ENCODE measurements at regions not wholly inside any gene's neighbourhood (a gene's known extent, or its start where the extent isn't known, plus 50 kb on each side); places are given as distances from the start of the nearest gene placed in this dataset.

DNA sequence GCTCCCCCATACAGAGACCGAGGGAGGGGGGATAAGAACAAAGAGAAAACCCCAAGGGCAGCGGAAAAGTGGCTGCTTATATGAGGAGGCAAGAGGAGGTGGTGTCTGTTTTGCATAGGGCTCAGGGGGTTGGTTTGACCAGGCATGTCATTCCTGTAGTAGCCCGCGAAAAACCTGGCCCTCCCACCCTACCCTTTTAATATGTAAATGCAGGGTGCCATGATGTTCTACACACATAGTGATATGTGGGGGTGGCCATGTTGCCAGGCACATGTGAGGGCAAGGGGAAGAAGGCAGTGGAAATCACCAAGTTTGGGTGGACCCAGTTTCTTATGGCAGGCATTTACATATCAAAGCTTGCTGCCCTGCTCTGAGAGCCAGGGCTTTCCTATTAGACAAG lies 203.5 kb upstream of the UBL3 start:
- Histone ChIP-seq H3K4me3 (no peak overlapping the region), H3K27ac (no peak overlapping the region), H3K27me3 (no peaks in the 10 kb centered on the region), H3K4me1 (no peaks in the 10 kb centered on the region), H3K36me3 (no peaks in the 10 kb centered on the region), H3K9me3 (no peaks in the 10 kb centered on the region)
- ATAC-seq (no peak), DNase-seq (no peak)
- TF ChIP-seq, protein P1, sequence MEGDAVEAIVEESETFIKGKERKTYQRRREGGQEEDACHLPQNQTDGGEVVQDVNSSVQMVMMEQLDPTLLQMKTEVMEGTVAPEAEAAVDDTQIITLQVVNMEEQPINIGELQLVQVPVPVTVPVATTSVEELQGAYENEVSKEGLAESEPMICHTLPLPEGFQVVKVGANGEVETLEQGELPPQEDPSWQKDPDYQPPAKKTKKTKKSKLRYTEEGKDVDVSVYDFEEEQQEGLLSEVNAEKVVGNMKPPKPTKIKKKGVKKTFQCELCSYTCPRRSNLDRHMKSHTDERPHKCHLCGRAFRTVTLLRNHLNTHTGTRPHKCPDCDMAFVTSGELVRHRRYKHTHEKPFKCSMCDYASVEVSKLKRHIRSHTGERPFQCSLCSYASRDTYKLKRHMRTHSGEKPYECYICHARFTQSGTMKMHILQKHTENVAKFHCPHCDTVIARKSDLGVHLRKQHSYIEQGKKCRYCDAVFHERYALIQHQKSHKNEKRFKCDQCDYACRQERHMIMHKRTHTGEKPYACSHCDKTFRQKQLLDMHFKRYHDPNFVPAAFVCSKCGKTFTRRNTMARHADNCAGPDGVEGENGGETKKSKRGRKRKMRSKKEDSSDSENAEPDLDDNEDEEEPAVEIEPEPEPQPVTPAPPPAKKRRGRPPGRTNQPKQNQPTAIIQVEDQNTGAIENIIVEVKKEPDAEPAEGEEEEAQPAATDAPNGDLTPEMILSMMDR (IDR thresholded peaks at IDR 0.05 in 4 of 5, conservative IDR thresholded peaks at IDR 0.05 in 1 of 5), result no peak
- TF ChIP-seq POLR2A (IDR thresholded peaks at IDR 0.05), result no peak
- in situ Hi-C loops (cut with MboI; ENCODE audit: low sequenced_read_pairs in 4 of 4), result no loop called here
- intact Hi-C loops (cut with DNase I; ENCODE audit: low total_unique reads), result no loop called here

DNA sequence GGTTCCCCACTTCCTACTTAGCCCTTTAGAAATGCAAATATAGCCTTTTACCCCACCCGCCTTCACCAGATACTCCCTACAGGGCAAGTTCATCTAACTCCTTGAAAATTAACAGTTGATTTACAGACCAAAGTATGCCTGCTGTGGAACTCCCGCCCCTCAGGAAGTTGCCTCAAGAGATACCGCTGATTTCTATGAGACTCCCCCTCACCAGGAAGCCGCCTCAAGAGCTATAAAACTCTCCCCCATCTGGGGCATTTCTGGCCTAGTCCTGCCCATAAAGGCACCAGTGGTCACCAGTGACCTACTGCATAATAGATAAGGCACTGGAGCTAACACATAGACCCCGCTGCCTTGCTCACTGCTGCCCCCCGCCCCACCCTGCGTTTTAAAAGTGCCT lies 201.7 kb upstream of the UBL3 start:
- Histone ChIP-seq H3K4me1 (no peaks in the 10 kb centered on the region), H3K4me3 (no peak overlapping the region), H3K27me3 (no peaks in the 10 kb centered on the region), H3K9me3 (no peaks in the 10 kb centered on the region), H3K36me3 (no peaks in the 10 kb centered on the region), H3K27ac (no peak overlapping the region)
- TF ChIP-seq POLR2A (IDR thresholded peaks at IDR 0.05), result no peak
- TF ChIP-seq, protein P1 (IDR thresholded peaks at IDR 0.05 in 4 of 5, conservative IDR thresholded peaks at IDR 0.05 in 1 of 5), result no peak
- DNase-seq (no peak), ATAC-seq (no peak)
- intact Hi-C loops (cut with DNase I; ENCODE audit: low total_unique reads) (no loop called here), in situ Hi-C loops (cut with MboI; ENCODE audit: low sequenced_read_pairs in 4 of 4) (no loop called here)

DNA sequence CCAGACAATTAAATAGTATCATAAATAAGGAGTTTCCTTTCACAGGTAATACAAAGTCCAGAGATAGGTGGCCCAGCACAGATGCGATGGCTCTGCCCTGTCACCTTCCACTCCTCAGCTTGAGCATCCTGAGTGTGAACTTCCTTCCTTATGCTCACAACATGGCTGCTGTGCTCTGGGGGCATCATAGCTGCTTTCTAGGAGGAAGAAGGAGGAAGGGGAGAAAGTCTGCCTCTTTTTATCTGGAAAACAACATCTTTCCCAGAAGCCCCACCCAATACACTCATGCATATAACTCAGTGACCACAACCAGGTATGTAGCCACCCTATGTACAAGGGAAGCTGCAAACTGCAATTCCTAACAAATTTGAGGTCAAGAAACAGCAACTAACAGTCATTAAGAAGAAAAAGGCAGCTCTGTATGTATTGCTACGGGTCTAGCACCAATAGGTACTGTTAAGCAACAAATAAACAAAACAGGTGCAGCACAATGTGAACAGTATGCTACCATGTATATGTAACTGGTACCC lies 201.2 kb upstream of the UBL3 start:
- intact Hi-C loops (cut with DNase I; ENCODE audit: low total_unique reads) (no loop called here), in situ Hi-C loops (cut with MboI; ENCODE audit: low sequenced_read_pairs in 4 of 4) (no loop called here)
- Histone ChIP-seq H3K4me3 (no peak overlapping the region), H3K9me3 (no peaks in the 10 kb centered on the region), H3K27me3 (no peaks in the 10 kb centered on the region), H3K4me1 (no peaks in the 10 kb centered on the region), H3K27ac (no peak overlapping the region), H3K36me3 (no peaks in the 10 kb centered on the region)
- no peak for ATAC-seq
- no peak for DNase-seq
- TF ChIP-seq, protein P1 (IDR thresholded peaks at IDR 0.05 in 4 of 5, conservative IDR thresholded peaks at IDR 0.05 in 1 of 5), result no peak
- TF ChIP-seq POLR2A (IDR thresholded peaks at IDR 0.05), result no peak

DNA sequence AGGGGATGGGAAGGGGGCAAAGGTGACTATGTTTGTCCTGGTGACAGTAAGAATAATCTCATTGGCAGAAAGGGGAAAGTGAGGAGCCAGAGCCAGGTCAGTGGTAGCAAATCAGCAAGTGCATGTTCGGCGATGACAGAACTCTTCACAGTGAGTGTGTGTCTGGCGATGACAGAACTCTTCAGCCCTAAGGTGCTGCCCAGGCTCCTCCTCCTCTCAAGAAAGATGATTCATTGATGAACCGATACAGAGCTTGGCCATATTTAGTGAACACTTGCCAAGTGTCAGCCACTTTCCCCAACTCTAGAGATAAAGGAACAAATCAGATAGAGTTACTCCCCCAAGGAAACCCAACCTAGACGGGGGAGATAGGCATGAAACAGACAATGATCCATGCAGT lies 199.3 kb upstream of the UBL3 start:
- H3K27ac ChIP-seq, result no peak overlapping the region
- intact Hi-C loops (cut with DNase I; ENCODE audit: low total_unique reads) (no loop called here), in situ Hi-C loops (cut with MboI; ENCODE audit: low sequenced_read_pairs in 4 of 4) (no loop called here)
- TF ChIP-seq, protein P1 (IDR thresholded peaks at IDR 0.05 in 4 of 5, conservative IDR thresholded peaks at IDR 0.05 in 1 of 5), result no peak
- H3K4me3 ChIP-seq, result no peak overlapping the region
- H3K27me3 ChIP-seq, result no peaks in the 10 kb centered on the region
- ATAC-seq (no peak), DNase-seq (no peak)
- no peaks in the 10 kb centered on the region for H3K4me1 ChIP-seq
- H3K36me3 ChIP-seq, result no peaks in the 10 kb centered on the region
- no peaks in the 10 kb centered on the region for H3K9me3 ChIP-seq

DNA sequence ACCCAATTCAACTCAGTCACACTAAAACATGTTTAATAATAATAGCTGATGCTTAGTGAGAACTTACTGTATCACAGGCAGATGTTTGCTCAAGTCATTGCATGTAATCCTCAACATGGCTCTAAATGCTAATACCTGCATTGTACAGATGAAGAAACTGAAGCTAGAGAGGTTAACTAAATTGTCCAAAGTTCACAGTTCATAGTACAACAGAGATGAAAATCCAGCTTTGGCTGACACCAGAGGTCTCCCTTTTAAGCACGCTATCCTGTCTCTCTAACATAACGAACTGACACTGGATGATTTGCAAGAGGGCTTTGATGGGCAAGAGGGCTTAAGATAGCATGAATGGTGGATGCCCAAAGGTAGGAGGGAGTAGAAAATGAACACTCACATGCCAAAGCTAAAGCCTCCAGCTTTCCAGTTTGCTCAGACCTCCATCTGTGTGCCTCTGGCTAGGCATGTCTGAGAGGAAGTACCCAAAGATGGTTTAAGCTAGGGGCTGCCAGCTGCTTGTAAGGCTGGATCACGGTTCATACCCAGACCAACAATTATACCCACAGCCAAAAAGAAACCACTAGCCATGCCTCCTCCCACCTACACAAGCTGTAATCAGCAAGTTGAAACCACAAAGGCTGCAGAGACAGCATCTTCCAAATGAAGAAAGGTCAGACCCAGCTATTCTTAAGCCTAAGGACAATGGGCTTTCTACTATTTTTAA lies 196.9 kb upstream of the UBL3 start:
- intact Hi-C loops (cut with DNase I; ENCODE audit: low total_unique reads), result no loop called here
- no peaks in the 10 kb centered on the region for H3K36me3 ChIP-seq
- TF ChIP-seq, protein P1 (IDR thresholded peaks at IDR 0.05 in 4 of 5, conservative IDR thresholded peaks at IDR 0.05 in 1 of 5), result no peak
- no peak for TF ChIP-seq POLR2A (IDR thresholded peaks at IDR 0.05)

More for the DNA sequence above, 196.9 kb upstream of the UBL3 start:
- no peak for ATAC-seq
- H3K4me3 ChIP-seq, result no peak overlapping the region
- DNase-seq, result no peak
- no peaks in the 10 kb centered on the region for H3K4me1 ChIP-seq
- in situ Hi-C loops (cut with MboI; ENCODE audit: low sequenced_read_pairs in 4 of 4), result no loop called here
- H3K9me3 ChIP-seq, result no peaks in the 10 kb centered on the region
- no peak overlapping the region for H3K27ac ChIP-seq
- no peaks in the 10 kb centered on the region for H3K27me3 ChIP-seq

Data from gastrocnemius medialis (tissue), 4 donors.